Psoas muscle (tissue), 7 donors: ENCODE measurements at regions not wholly inside any gene's neighbourhood (a gene's known extent, or its start where the extent isn't known, plus 50 kb on each side); places are given as distances from the start of the nearest gene placed in this dataset.

ENCODE experiments used
- ATAC-seq, 4 donors: fragments of 200-7000 bp; cut with Tn5 transposase; one replicate each; pipeline ENCODE4 v1.9.1; 2020; ENCODE audit warnings: moderate library complexity in 3 of 4, mild to moderate bottlenecking in 2 of 4
- DNase-seq, 2 donors: peaks; one replicate each; pipeline ENCODE4 v3.0.0-alpha.2; 2020
- H3K27ac ChIP-seq: fragments of 200-600 bp; one replicate; pipeline ENCODE4 v1.8.0; 2022
- H3K27me3 ChIP-seq, 3 donors: fragments of 200-600 bp in 1 of 3; one replicate each; pipeline versions ENCODE4 v1.6.1 to v1.8.0; 2013 to 2022; ENCODE audit warnings: low read length in 2 of 3, mild to moderate bottlenecking in 2 of 3, moderate library complexity in 1 of 3; ENCODE audit not compliant: insufficient read depth in 3 of 3
- H3K36me3 ChIP-seq, 2 donors: fragments of 200-600 bp in 1 of 2; one replicate each; pipeline versions ENCODE4 v1.6.1 to v1.8.0; 2013 to 2022; ENCODE audit warnings: low read depth in 1 of 2, mild to moderate bottlenecking in 1 of 2, moderate library complexity in 1 of 2; ENCODE audit not compliant: insufficient read depth in 1 of 2
- H3K4me1 ChIP-seq: fragments of 200-600 bp; one replicate; pipeline ENCODE4 v1.8.0; 2022
- H3K4me3 ChIP-seq: fragments of 200-600 bp; one replicate; pipeline ENCODE4 v1.8.0; 2022; ENCODE audit warnings: mild to moderate bottlenecking
- H3K9me3 ChIP-seq: fragments of 200-600 bp; one replicate; pipeline ENCODE4 v1.8.0; 2022
- WGBS, 3 donors: extraction: QIAGEN DNeasy Blood & Tissue Kit; methylation state at CpG; one replicate each; pipeline versions ENCODE4 v1.1.6 to v1.1.7; 2013; 5-methylcytosine and 5-hydroxymethylcytosine counted together
- intact Hi-C, 2 donors: fragments of 100-400 bp; cut with DNase I; formaldehyde crosslinking; loops; one replicate each; pipeline versions ENCODE4 v1.11.0 to v1.14.2; 2022
- TF ChIP-seq, protein P1 (sequence below): fragments of 200-600 bp; IDR thresholded peaks from one replicate; pipeline ENCODE4 v1.8.0; 2022; ENCODE audit warnings: antibody characterized with exemption
- donor health status: healthy with polysubstance abuse.
- donor health status: DM: no; HTN: no; CAD: no; lungs with moderate emphysema.
- donor health status: Bipolar disorder and iron deficiency.
- donor health status: healthy.
- donor health status: DM: yes; HTN: yes; CAD: no.
- donor health status: DM: no; HTN: no; CAD: no.
- donor health status: DM: yes; HTN: yes; CAD: no.

DNA sequence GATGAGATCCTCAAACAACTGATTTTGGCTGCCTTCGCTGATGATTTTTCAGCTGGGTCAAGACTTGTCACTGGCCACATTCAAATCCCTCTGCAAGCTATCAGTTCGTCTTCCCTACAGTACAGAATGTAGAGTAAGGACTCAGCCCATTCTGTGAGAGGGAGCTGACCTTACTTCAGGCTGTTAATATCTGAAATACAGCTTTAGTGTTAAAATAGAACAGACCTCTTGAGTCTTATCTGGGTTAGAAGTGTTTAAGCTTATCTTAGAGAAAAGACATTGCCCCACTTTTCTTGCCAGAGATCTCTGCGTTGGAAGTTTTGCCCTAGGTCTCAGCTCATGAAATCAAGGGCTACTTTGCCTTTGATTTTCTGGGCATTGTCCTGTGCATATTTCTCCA, 383.4 kb upstream of the LARGE1 start:
- H3K4me3 ChIP-seq = no peak overlapping the region
- peaks cover 0 to 2% (median 0%) of the 10 kb centered on the region in 3 donors for H3K27me3 ChIP-seq
- H3K9me3 ChIP-seq = no peaks in the 10 kb centered on the region
- intact Hi-C loops = no loop called here
- 68 to 76% (median 74%) methylated on average over 3 of the region's 3 CpGs for WGBS, 3 donors
- no peak overlapping the region for H3K27ac ChIP-seq
- no peaks in the 10 kb centered on the region for H3K4me1 ChIP-seq
- no peaks in the 10 kb centered on the region for H3K36me3 ChIP-seq
- ATAC-seq (no peak), DNase-seq (no peak)
- TF ChIP-seq, protein P1, sequence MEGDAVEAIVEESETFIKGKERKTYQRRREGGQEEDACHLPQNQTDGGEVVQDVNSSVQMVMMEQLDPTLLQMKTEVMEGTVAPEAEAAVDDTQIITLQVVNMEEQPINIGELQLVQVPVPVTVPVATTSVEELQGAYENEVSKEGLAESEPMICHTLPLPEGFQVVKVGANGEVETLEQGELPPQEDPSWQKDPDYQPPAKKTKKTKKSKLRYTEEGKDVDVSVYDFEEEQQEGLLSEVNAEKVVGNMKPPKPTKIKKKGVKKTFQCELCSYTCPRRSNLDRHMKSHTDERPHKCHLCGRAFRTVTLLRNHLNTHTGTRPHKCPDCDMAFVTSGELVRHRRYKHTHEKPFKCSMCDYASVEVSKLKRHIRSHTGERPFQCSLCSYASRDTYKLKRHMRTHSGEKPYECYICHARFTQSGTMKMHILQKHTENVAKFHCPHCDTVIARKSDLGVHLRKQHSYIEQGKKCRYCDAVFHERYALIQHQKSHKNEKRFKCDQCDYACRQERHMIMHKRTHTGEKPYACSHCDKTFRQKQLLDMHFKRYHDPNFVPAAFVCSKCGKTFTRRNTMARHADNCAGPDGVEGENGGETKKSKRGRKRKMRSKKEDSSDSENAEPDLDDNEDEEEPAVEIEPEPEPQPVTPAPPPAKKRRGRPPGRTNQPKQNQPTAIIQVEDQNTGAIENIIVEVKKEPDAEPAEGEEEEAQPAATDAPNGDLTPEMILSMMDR = no peak

DNA sequence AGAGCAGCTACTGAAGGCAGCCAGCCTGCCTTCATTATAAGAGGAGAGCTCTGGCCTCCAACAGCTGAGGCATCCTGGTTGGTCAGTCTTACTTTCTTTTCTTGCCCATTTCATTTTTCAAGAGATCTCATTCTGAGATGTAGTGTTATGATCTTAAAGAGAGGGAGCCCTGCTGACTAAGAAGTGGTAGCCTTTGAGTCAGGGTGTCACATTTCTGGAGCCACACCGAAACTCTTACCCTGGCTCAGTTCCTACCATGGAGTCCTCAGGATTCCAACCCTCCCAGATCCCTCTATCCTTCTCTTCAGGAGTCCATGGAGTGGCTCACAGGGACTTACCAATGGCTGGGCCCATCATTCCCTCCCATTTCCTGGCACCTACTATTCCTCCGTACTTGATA, 386.1 kb upstream of the LARGE1 start:
- 64 to 74% (median 73%) methylated on average over 2 of the region's 2 CpGs for WGBS, 3 donors
- H3K4me3 ChIP-seq = no peak overlapping the region
- H3K9me3 ChIP-seq = no peaks in the 10 kb centered on the region
- H3K27me3 ChIP-seq = peaks cover 0 to 2% (median 0%) of the 10 kb centered on the region in 3 donors
- H3K27ac ChIP-seq = no peak overlapping the region
- no peak for ATAC-seq
- H3K36me3 ChIP-seq = no peaks in the 10 kb centered on the region
- no peak for DNase-seq
- intact Hi-C loops = no loop called here
- TF ChIP-seq, protein P1 = no peak
- H3K4me1 ChIP-seq = no peaks in the 10 kb centered on the region

DNA sequence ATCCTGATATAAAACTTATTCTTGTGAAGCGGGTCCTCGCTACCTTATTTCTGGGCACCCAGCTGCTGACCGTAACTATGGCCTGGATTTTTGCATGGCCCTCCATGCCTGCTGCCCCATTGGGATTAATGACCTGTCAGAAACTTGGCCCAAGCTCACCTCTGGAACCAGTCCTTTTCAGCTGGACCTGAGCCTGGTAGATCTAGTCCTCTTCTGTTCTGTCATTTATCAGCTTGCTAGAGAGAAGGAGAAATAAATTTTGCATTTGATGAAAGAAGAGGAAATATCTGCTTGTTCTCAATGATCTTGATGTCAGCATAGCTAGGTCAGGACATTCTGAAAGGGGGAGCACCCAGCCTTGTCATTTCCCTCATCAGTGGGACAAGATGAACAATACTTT, 387.8 kb upstream of the LARGE1 start:
- no peaks in the 10 kb centered on the region for H3K4me1 ChIP-seq
- ATAC-seq (no peak), DNase-seq (no peak)
- TF ChIP-seq, protein P1 = no peak
- WGBS, 3 donors = 62 to 83% (median 69%) methylated on average over 3 of the region's 3 CpGs
- no peaks in the 10 kb centered on the region for H3K9me3 ChIP-seq
- H3K36me3 ChIP-seq = no peaks in the 10 kb centered on the region
- peaks cover 0 to 2% (median 0%) of the 10 kb centered on the region in 3 donors for H3K27me3 ChIP-seq
- no peak overlapping the region for H3K27ac ChIP-seq
- no peak overlapping the region for H3K4me3 ChIP-seq
- intact Hi-C loops = no loop called here

- ATAC-seq (no peak), DNase-seq (no peak)
- Histone ChIP-seq H3K4me1 (no peaks in the 10 kb centered on the region), H3K27me3 (peaks cover 0 to 2% (median 0%) of the 10 kb centered on the region in 3 donors), H3K36me3 (no peaks in the 10 kb centered on the region), H3K9me3 (no peaks in the 10 kb centered on the region), H3K27ac (no peak overlapping the region), H3K4me3 (no peak overlapping the region)
- TF ChIP-seq, protein P1 = no peak
- intact Hi-C loops = no loop called here
- WGBS, 3 donors = 65 to 77% (median 74%) methylated on average over 3 of the region's 3 CpGs
These were observed 399.1 kb upstream of the LARGE1 start for GRCh38 chr22:34319346-34319745.

DNA sequence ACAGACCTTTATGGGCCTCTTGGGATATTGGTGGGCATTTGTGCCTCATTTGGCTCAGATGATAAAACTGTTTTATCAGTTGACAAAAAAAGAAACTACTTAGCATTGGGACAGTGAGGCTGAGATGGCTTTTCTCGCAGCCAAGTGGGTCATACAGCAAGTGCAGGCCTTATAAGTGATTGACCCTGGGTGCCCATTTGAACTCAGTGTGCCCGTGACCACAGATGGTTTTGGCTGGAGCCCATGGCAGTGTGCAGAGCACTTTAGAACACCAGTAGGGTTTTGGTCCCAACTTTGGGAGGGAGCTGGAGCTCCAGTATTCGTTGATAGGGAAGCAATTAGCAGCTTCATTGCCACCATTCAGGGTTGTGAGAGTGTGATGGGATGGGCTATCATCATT, 404.5 kb upstream of the LARGE1 start:
- H3K9me3 ChIP-seq = no peaks in the 10 kb centered on the region
- H3K4me3 ChIP-seq = no peak overlapping the region
- H3K27ac ChIP-seq = no peak overlapping the region
- TF ChIP-seq, protein P1 = no peak
- H3K27me3 ChIP-seq = no peaks in the 10 kb centered on the region
- intact Hi-C loops = no loop called here
- H3K36me3 ChIP-seq = no peaks in the 10 kb centered on the region
- H3K4me1 ChIP-seq = no peaks in the 10 kb centered on the region
- 75 to 93% (median 75%) methylated on average over 3 of the region's 3 CpGs for whole genome bisulfite sequencing, 3 donors
- DNase-seq (no peak), ATAC-seq (no peak)
